Brain microvascular endothelial cell (primary cell): ENCODE measurements at regions not wholly inside any gene's neighbourhood (a gene's known extent, or its start where the extent isn't known, plus 50 kb on each side); places are given as distances from the start of the nearest gene placed in this dataset.

ENCODE experiments used
- DNase-seq: peaks from one replicate; pipeline ENCODE4 v3.0.0-alpha.2; 2020
- H3K27ac ChIP-seq: fragments of 250-450 bp; sonication (Bioruptor Pico); 2 replicates; pipeline ENCODE4 v1.5.1; 2020; ENCODE audit warnings: mild to moderate bottlenecking, moderate library complexity
- H3K27me3 ChIP-seq: fragments of 250-450 bp; sonication (Bioruptor Pico); replicated peaks from 2 replicates; pipeline ENCODE4 v1.5.1; 2020; ENCODE audit warnings: mild to moderate bottlenecking
- H3K36me3 ChIP-seq: fragments of 250-450 bp; sonication (Bioruptor Pico); replicated peaks from 2 replicates; pipeline ENCODE4 v1.5.1; 2020; ENCODE audit warnings: mild to moderate bottlenecking
- H3K4me3 ChIP-seq: 2 replicates; pipeline ENCODE4 v1.5.1; 2011; ENCODE audit warnings: low read depth, mild to moderate bottlenecking, control low read depth, low read length, moderate library complexity
- CTCF ChIP-seq: IDR thresholded peaks from 2 replicates; pipeline ENCODE4 v1.5.1; 2011; ENCODE audit warnings: low read depth, mild to moderate bottlenecking, moderate library complexity, low read length, control low read depth, inconsistent platforms; ENCODE audit errors: missing control alignments
- in situ Hi-C: cut with HindIII; loops from 2 replicates; pipeline ENCODE4 v1.10.0; 2017; ENCODE audit warnings: low sequenced_read_pairs, low pct_ligation_motif_present

- in situ Hi-C loops: no loop called here
- H3K27ac ChIP-seq: no peak overlapping the region
- peak; percentile 47 for DNase-seq
- H3K27me3 ChIP-seq: no peaks in the 10 kb centered on the region
- H3K36me3 ChIP-seq: peaks cover 8% of the 10 kb centered on the region
- H3K4me3 ChIP-seq: no peak overlapping the region
- peak; percentile 71 for TF ChIP-seq CTCF
These were observed 284.9 kb downstream of the KLF12 start for GRCh38 chr13:73849292-73849691.

GRCh38 chr13:73844986-73845385, 289.2 kb downstream of the KLF12 start:
- H3K36me3 ChIP-seq: peaks cover 6% of the 10 kb centered on the region
- H3K27me3 ChIP-seq: no peaks in the 10 kb centered on the region
- no peak for DNase-seq
- TF ChIP-seq CTCF: no peak
- no peak overlapping the region for H3K4me3 ChIP-seq
- in situ Hi-C loops: no loop called here
- peak overlapping the region; percentile 9 for H3K27ac ChIP-seq

- H3K36me3 ChIP-seq: peaks cover 6% of the 10 kb centered on the region
- peak; percentile 39 for DNase-seq
- no peak overlapping the region for H3K27ac ChIP-seq
- in situ Hi-C loops: no loop called here
- no peak for TF ChIP-seq CTCF
- no peaks in the 10 kb centered on the region for H3K27me3 ChIP-seq
- H3K4me3 ChIP-seq: no peak overlapping the region
These were observed 291.6 kb downstream of the KLF12 start for GRCh38 chr13:73842626-73843025.

- H3K36me3 ChIP-seq: peaks cover 6% of the 10 kb centered on the region
- H3K27ac ChIP-seq: no peak overlapping the region
- no peaks in the 10 kb centered on the region for H3K27me3 ChIP-seq
- no peak overlapping the region for H3K4me3 ChIP-seq
- no peak for TF ChIP-seq CTCF
- DNase-seq: no peak
- in situ Hi-C loops: no loop called here
These were observed 292.0 kb downstream of the KLF12 start for GRCh38 chr13:73842184-73842583.

GRCh38 chr13:73837147-73837546, 297.1 kb downstream of the KLF12 start:
- no peak for DNase-seq
- Histone ChIP-seq H3K4me3 (no peak overlapping the region), H3K27ac (no peak overlapping the region), H3K27me3 (no peaks in the 10 kb centered on the region), H3K36me3 (no peaks in the 10 kb centered on the region)
- TF ChIP-seq CTCF: no peak
- in situ Hi-C loops: no loop called here

- no peaks in the 10 kb centered on the region for H3K36me3 ChIP-seq
- DNase-seq: no peak
- in situ Hi-C loops: no loop called here
These were observed 299.0 kb downstream of the KLF12 start for GRCh38 chr13:73835138-73835721.

More at GRCh38 chr13:73835138-73835721, 299.0 kb downstream of the KLF12 start:
- peak; percentile 38 for TF ChIP-seq CTCF
- Histone ChIP-seq H3K4me3 (no peak overlapping the region), H3K27me3 (no peaks in the 10 kb centered on the region), H3K27ac (no peak overlapping the region)
